ENCODE measurements at regions not wholly inside any gene's neighbourhood (a gene's known extent, or its start where the extent isn't known, plus 50 kb on each side); places are given as distances from the start of the nearest gene placed in this dataset.
"Not testable (repeated sequence)": the region's sequence is repeated elsewhere in the genome, so short reads cannot be mapped to it uniquely, and the experiment has no call there.

GRCh38 chr6:101108286-101108685 is 227.2 kb upstream of the ASCC3 start:
- DNase-seq (ENCODE audit: insufficient read length, low spot score) = no peak

GRCh38 chr6:101110814-101111213 is 229.7 kb upstream of the ASCC3 start:
- no peak for FAIRE-seq

More at GRCh38 chr6:101108286-101108685, 227.2 kb upstream of the ASCC3 start:
- FAIRE-seq = no peak

GRCh38 chr6:101113468-101114260 is 232.5 kb upstream of the ASCC3 start:
- FAIRE-seq = no peak
- DNase-seq (ENCODE audit: insufficient read length, low spot score) = no peak

More at GRCh38 chr6:101110814-101111213, 229.7 kb upstream of the ASCC3 start:
- no peak for DNase-seq (ENCODE audit: insufficient read length, low spot score)

- DNase-seq (ENCODE audit: insufficient read length, low spot score) (no peak), FAIRE-seq (no peak)
Measured at GRCh38 chr6:101114703-101115102, 233.6 kb upstream of the ASCC3 start.

- DNase-seq (ENCODE audit: insufficient read length, low spot score) = no peak
- FAIRE-seq = no peak
Measured at GRCh38 chr6:101116337-101116736, 235.2 kb upstream of the ASCC3 start.

GRCh38 chr6:101117393-101118135 is 236.4 kb upstream of the ASCC3 start:
- DNase-seq (ENCODE audit: insufficient read length, low spot score) = no peak
- no peak for FAIRE-seq

GRCh38 chr6:101118136-101118396 is 236.9 kb upstream of the ASCC3 start:
- DNase-seq (ENCODE audit: insufficient read length, low spot score) (no peak), FAIRE-seq (no peak)

GRCh38 chr6:101120747-101121146 is 239.6 kb upstream of the ASCC3 start:
- FAIRE-seq (no peak), DNase-seq (ENCODE audit: insufficient read length, low spot score) (no peak)

- FAIRE-seq (peak; percentile 23), DNase-seq (ENCODE audit: insufficient read length, low spot score) (no peak)
Measured at GRCh38 chr6:101125380-101125971, 244.3 kb upstream of the ASCC3 start.

GRCh38 chr6:101126501-101126900 is 245.4 kb upstream of the ASCC3 start:
- FAIRE-seq (peak; percentile 45), DNase-seq (ENCODE audit: insufficient read length, low spot score) (no peak)

- no peak for FAIRE-seq
Measured at GRCh38 chr6:101129851-101130250, 248.7 kb upstream of the ASCC3 start.

GRCh38 chr6:101146389-101146788 is 247.1 kb upstream of the GRIK2 start:
- FAIRE-seq (no peak), DNase-seq (ENCODE audit: insufficient read length, low spot score) (no peak)

More at GRCh38 chr6:101129851-101130250, 248.7 kb upstream of the ASCC3 start:
- DNase-seq (ENCODE audit: insufficient read length, low spot score) = no peak

- FAIRE-seq (no peak), DNase-seq (ENCODE audit: insufficient read length, low spot score) (no peak)
Measured at GRCh38 chr6:101150226-101150625, 243.3 kb upstream of the GRIK2 start.

- DNase-seq (ENCODE audit: insufficient read length, low spot score); FAIRE-seq: not testable (repeated sequence)
Measured at GRCh38 chr6:101157638-101158037, 235.9 kb upstream of the GRIK2 start.

- no peak for FAIRE-seq
- DNase-seq (ENCODE audit: insufficient read length, low spot score) = no peak
Measured at GRCh38 chr6:101163611-101164010, 229.9 kb upstream of the GRIK2 start.

GRCh38 chr6:101167638-101168037 is 225.9 kb upstream of the GRIK2 start:
- FAIRE-seq (no peak), DNase-seq (ENCODE audit: insufficient read length, low spot score) (no peak)

GRCh38 chr6:101171049-101171448 is 222.5 kb upstream of the GRIK2 start:
- FAIRE-seq; DNase-seq (ENCODE audit: insufficient read length, low spot score): not testable (repeated sequence)

GRCh38 chr6:101178748-101179147 is 214.8 kb upstream of the GRIK2 start:
- no peak for DNase-seq (ENCODE audit: insufficient read length, low spot score)
- FAIRE-seq = no peak

- no peak for DNase-seq (ENCODE audit: insufficient read length, low spot score)
- FAIRE-seq = no peak
Measured at GRCh38 chr6:101181006-101181405, 212.5 kb upstream of the GRIK2 start.

GRCh38 chr6:101188285-101188798 is 205.2 kb upstream of the GRIK2 start:
- not testable (repeated sequence) for FAIRE-seq; DNase-seq (ENCODE audit: insufficient read length, low spot score)

- FAIRE-seq (no peak), DNase-seq (ENCODE audit: insufficient read length, low spot score) (no peak)
Measured at GRCh38 chr6:101195588-101195987, 197.9 kb upstream of the GRIK2 start.

Measured in GM19239 (cell line).